ENCODE measurements at regions not wholly inside any gene's neighbourhood (a gene's known extent, or its start where the extent isn't known, plus 50 kb on each side); places are given as distances from the start of the nearest gene placed in this dataset.
"Not testable (repeated sequence)": the region's sequence is repeated elsewhere in the genome, so short reads cannot be mapped to it uniquely, and the experiment has no call there.

- no peak for DNase-seq
- no peak overlapping the region for H3K4me3 Mint-ChIP-seq
- H3K36me3 Mint-ChIP-seq (ENCODE audit: low read depth) = no peaks in the 10 kb centered on the region
- no peaks in the 10 kb centered on the region for H3K4me1 Mint-ChIP-seq
- peaks cover 2% of the 10 kb centered on the region for H3K9me3 Mint-ChIP-seq (ENCODE audit: low read depth)
- ChIA-PET CTCF (no interaction called here), POLR2A (no interaction called here)
- no peak for ATAC-seq
- H3K27ac Mint-ChIP-seq = no peak overlapping the region
- intact Hi-C loops (cut with DNase I, micrococcal nuclease) = no loop called here
- no peaks in the 10 kb centered on the region for H3K27me3 Mint-ChIP-seq
These were observed 922.2 kb downstream of the TBL1XR1 start for GRCh38 chr3:176275113-176275512.

- H3K9me3 Mint-ChIP-seq (ENCODE audit: low read depth) = peaks cover 2% of the 10 kb centered on the region
- no peaks in the 10 kb centered on the region for H3K36me3 Mint-ChIP-seq (ENCODE audit: low read depth)
- ATAC-seq (no peak), DNase-seq (no peak)
- H3K27ac Mint-ChIP-seq = no peak overlapping the region
- intact Hi-C loops (cut with DNase I, micrococcal nuclease) = no loop called here
- no peaks in the 10 kb centered on the region for H3K27me3 Mint-ChIP-seq
- ChIA-PET CTCF (no interaction called here), POLR2A (no interaction called here)
- no peaks in the 10 kb centered on the region for H3K4me1 Mint-ChIP-seq
- H3K4me3 Mint-ChIP-seq = no peak overlapping the region
These were observed 923.1 kb downstream of the TBL1XR1 start for GRCh38 chr3:176274161-176274560.

DNA sequence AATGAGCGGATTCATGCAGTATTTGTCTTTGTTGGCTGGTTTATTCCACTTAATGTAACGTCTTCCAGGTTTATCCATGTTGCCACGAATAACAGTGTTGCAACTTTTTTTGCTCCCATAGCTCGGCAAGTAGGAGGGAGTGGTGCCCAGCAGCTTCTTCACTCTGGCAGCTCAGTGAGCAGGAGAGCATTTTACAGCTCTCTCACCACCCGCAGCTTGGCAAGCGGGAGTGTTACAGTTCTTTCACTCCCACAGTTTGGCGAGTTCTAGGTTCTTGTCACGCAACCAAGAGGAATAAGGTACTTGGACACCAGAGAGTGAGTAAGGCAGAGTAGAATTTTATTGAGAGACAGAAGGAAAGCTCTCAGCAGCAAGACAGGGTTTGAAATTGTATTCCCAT lies 935.2 kb downstream of the TBL1XR1 start:
- CTCF ChIA-PET = no interaction called here
- Mint-ChIP-seq H3K9me3 (ENCODE audit: low read depth) (peaks cover 24% of the 10 kb centered on the region), H3K36me3 (ENCODE audit: low read depth) (no peaks in the 10 kb centered on the region), H3K4me1 (no peaks in the 10 kb centered on the region), H3K27me3 (no peaks in the 10 kb centered on the region), H3K27ac (no peak overlapping the region), H3K4me3 (no peak overlapping the region)
- intact Hi-C loops (cut with DNase I, micrococcal nuclease) = no loop called here
- POLR2A ChIA-PET = no interaction called here
- no peak for ATAC-seq
- DNase-seq = no peak

- ATAC-seq = no peak
- Mint-ChIP-seq H3K9me3 (ENCODE audit: low read depth) (peaks cover 7% of the 10 kb centered on the region), H3K27ac (no peak overlapping the region), H3K4me1 (no peaks in the 10 kb centered on the region), H3K4me3 (no peak overlapping the region), H3K27me3 (no peaks in the 10 kb centered on the region), H3K36me3 (ENCODE audit: low read depth) (no peaks in the 10 kb centered on the region)
- intact Hi-C loops (cut with DNase I, micrococcal nuclease) = no loop called here
- DNase-seq = no peak
- ChIA-PET POLR2A (no interaction called here), CTCF (no interaction called here)
These were observed 950.1 kb downstream of the TBL1XR1 start for GRCh38 chr3:176247191-176247590.

- no peaks in the 10 kb centered on the region for H3K27me3 Mint-ChIP-seq
- H3K9me3 Mint-ChIP-seq (ENCODE audit: low read depth) = peaks cover 10% of the 10 kb centered on the region
- H3K27ac Mint-ChIP-seq = no peak overlapping the region
- ATAC-seq (no peak), DNase-seq (no peak)
- H3K4me1 Mint-ChIP-seq = no peaks in the 10 kb centered on the region
- no peak overlapping the region for H3K4me3 Mint-ChIP-seq
- POLR2A ChIA-PET = no interaction called here
- intact Hi-C loops (cut with DNase I, micrococcal nuclease) = no loop called here
- no peaks in the 10 kb centered on the region for H3K36me3 Mint-ChIP-seq (ENCODE audit: low read depth)
- CTCF ChIA-PET = no interaction called here
These were observed 977.3 kb downstream of the TBL1XR1 start for GRCh38 chr3:176219970-176220369.

DNA sequence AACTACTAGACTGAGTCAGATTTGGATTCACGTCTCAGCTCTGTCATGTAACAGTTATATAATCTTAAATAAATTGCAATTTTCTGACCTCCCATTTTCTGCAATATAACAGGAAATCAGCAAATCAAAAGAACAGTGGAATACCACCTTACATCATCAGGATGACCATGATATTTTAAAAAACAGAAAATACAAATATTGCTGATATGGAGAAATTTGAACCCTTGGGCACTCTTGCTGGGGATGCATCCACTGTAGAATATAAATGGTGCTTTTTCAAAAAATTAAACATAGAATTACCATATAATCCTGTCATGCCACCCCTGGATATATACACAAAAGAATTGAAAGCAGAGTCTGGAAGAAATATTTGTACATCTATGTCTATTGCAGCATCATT lies 982.5 kb downstream of the TBL1XR1 start:
- Mint-ChIP-seq H3K27ac (no peak overlapping the region), H3K36me3 (ENCODE audit: low read depth) (no peaks in the 10 kb centered on the region), H3K4me1 (no peaks in the 10 kb centered on the region), H3K27me3 (no peaks in the 10 kb centered on the region), H3K9me3 (ENCODE audit: low read depth) (peaks cover 4% of the 10 kb centered on the region), H3K4me3 (no peak overlapping the region)
- ATAC-seq = no peak
- CTCF ChIA-PET = no interaction called here
- no peak for DNase-seq
- intact Hi-C loops (cut with DNase I, micrococcal nuclease) = no loop called here
- POLR2A ChIA-PET = no interaction called here

GRCh38 chr3:176213314-176213713 lies 984.0 kb downstream of the TBL1XR1 start:
- H3K27me3 Mint-ChIP-seq; H3K4me3 Mint-ChIP-seq; DNase-seq; intact Hi-C loops (cut with DNase I, micrococcal nuclease); H3K36me3 Mint-ChIP-seq (ENCODE audit: low read depth); H3K27ac Mint-ChIP-seq; ATAC-seq; CTCF ChIA-PET; H3K9me3 Mint-ChIP-seq (ENCODE audit: low read depth); H3K4me1 Mint-ChIP-seq: not testable (repeated sequence)
- POLR2A ChIA-PET = interaction anchor here (0.7 kb wide), 1 partner anchor 878 kb away, joined by 5 read pairs; no protein-coding TSS in a partner anchor

GRCh38 chr3:176208915-176209314 lies 988.4 kb downstream of the TBL1XR1 start:
- no peak overlapping the region for H3K4me3 Mint-ChIP-seq
- CTCF ChIA-PET = no interaction called here
- intact Hi-C loops (cut with DNase I, micrococcal nuclease) = no loop called here
- no peaks in the 10 kb centered on the region for H3K9me3 Mint-ChIP-seq (ENCODE audit: low read depth)
- DNase-seq = no peak
- H3K36me3 Mint-ChIP-seq (ENCODE audit: low read depth) = no peaks in the 10 kb centered on the region
- no peak for ATAC-seq
- H3K4me1 Mint-ChIP-seq = no peaks in the 10 kb centered on the region
- H3K27me3 Mint-ChIP-seq = no peaks in the 10 kb centered on the region
- POLR2A ChIA-PET = no interaction called here
- no peak overlapping the region for H3K27ac Mint-ChIP-seq

- Mint-ChIP-seq H3K27ac (no peak overlapping the region), H3K9me3 (ENCODE audit: low read depth) (no peaks in the 10 kb centered on the region), H3K36me3 (ENCODE audit: low read depth) (no peaks in the 10 kb centered on the region), H3K4me1 (no peaks in the 10 kb centered on the region), H3K27me3 (no peaks in the 10 kb centered on the region), H3K4me3 (no peak overlapping the region)
- DNase-seq (no peak), ATAC-seq (no peak)
- CTCF ChIA-PET = no interaction called here
- intact Hi-C loops (cut with DNase I, micrococcal nuclease) = no loop called here
- POLR2A ChIA-PET = no interaction called here
These were observed 989.0 kb downstream of the TBL1XR1 start for GRCh38 chr3:176208283-176208682.

DNA sequence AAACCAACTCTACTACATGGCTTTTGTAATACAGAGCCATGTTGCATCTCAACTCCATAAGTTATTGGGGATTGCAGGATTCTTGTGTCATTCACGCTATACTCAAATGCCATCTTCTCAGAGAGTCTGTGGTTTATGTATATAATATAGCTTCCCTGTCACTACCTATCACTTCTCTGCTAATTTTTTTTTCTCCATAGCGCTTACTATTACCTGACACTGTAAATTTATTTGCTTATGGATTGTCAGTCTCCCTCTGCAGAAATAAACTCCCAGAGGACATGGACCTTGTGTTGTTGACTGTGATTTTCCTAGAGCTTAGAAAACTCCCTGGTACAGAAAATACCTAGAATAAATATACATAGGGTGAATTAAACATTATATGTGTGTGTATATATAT lies 990.5 kb downstream of the TBL1XR1 start:
- no peak overlapping the region for H3K27ac Mint-ChIP-seq
- no peaks in the 10 kb centered on the region for H3K4me1 Mint-ChIP-seq
- ChIA-PET CTCF (no interaction called here), POLR2A (no interaction called here)
- no peaks in the 10 kb centered on the region for H3K27me3 Mint-ChIP-seq
- H3K4me3 Mint-ChIP-seq = no peak overlapping the region
- peaks cover 4% of the 10 kb centered on the region for H3K9me3 Mint-ChIP-seq (ENCODE audit: low read depth)
- DNase-seq (no peak), ATAC-seq (no peak)
- intact Hi-C loops (cut with DNase I, micrococcal nuclease) = no loop called here
- no peaks in the 10 kb centered on the region for H3K36me3 Mint-ChIP-seq (ENCODE audit: low read depth)

GRCh38 chr3:176202652-176203051 lies 994.6 kb downstream of the TBL1XR1 start:
- peaks cover 4% of the 10 kb centered on the region for H3K9me3 Mint-ChIP-seq (ENCODE audit: low read depth)
- POLR2A ChIA-PET = no interaction called here

DNA sequence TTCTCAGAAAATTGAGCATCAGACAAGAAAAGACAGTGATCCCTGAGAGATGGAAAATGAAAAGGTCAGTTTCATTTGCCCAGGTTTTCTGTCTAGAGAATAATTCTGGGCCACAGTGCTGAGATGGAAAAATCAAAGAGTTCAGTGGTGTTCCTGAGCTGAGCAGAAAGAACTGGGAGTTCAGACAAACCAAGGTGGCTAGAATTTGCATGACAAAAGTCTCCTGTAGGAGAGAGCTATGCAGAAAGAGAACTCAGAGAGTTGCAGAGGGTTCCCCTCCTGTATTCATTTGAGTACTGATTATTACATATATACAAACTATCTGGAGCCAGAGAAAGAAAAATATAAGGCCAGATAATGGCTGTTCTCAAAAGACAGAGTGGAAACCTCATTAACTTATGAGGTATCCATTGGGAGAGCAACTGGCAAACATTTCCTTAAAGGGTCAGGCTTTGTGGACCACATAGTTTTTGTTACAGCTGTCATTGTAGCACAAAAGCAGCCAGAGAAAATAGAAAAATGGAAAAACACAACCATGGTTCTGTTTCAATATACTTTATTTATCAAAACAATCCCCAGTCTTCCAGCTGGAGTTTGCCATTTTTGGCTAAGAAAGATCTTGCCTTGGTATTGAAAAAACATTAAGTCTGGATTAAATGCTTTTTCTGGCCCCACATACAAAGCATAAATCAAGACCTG lies 1004.1 kb downstream of the TBL1XR1 start:
- H3K4me1 Mint-ChIP-seq = no peaks in the 10 kb centered on the region
- no peaks in the 10 kb centered on the region for H3K27me3 Mint-ChIP-seq
- H3K36me3 Mint-ChIP-seq (ENCODE audit: low read depth) = no peaks in the 10 kb centered on the region
- ChIA-PET POLR2A (no interaction called here), CTCF (no interaction called here)
- no peaks in the 10 kb centered on the region for H3K9me3 Mint-ChIP-seq (ENCODE audit: low read depth)
- no peak overlapping the region for H3K27ac Mint-ChIP-seq
- ATAC-seq = no peak
- H3K4me3 Mint-ChIP-seq = no peak overlapping the region
- intact Hi-C loops (cut with DNase I, micrococcal nuclease) = no loop called here
- DNase-seq = no peak

More at GRCh38 chr3:176202652-176203051, 994.6 kb downstream of the TBL1XR1 start:
- ATAC-seq (no peak), DNase-seq (no peak)
- intact Hi-C loops (cut with DNase I, micrococcal nuclease) = no loop called here
- no peak overlapping the region for H3K27ac Mint-ChIP-seq
- no peak overlapping the region for H3K4me3 Mint-ChIP-seq
- H3K36me3 Mint-ChIP-seq (ENCODE audit: low read depth) = no peaks in the 10 kb centered on the region
- CTCF ChIA-PET = no interaction called here
- no peaks in the 10 kb centered on the region for H3K4me1 Mint-ChIP-seq
- no peaks in the 10 kb centered on the region for H3K27me3 Mint-ChIP-seq

DNA sequence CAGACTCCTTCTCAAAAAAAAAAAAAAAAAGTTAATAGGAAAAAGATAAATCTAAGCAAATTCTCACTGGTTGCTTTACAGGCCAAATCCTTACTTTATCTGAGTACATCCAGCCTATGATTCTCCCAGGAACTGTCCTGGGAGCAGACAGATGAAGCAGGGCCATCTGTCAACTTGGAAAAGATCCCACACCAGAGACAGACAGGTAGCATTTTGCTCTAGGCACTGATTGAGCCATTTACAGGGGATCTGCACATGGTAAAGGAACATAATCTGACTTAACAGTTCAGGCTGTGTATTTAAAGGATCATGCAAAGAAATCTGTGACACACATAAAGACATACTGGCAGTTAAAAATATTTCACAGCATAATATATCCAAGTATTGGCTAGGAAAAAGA lies 1006.5 kb downstream of the TBL1XR1 start:
- Mint-ChIP-seq H3K36me3 (ENCODE audit: low read depth) (no peaks in the 10 kb centered on the region), H3K9me3 (ENCODE audit: low read depth) (peaks cover 2% of the 10 kb centered on the region), H3K27ac (no peak overlapping the region), H3K27me3 (no peaks in the 10 kb centered on the region), H3K4me3 (no peak overlapping the region), H3K4me1 (no peaks in the 10 kb centered on the region)
- ChIA-PET POLR2A (no interaction called here), CTCF (no interaction called here)
- ATAC-seq (no peak), DNase-seq (no peak)
- intact Hi-C loops (cut with DNase I, micrococcal nuclease) = no loop called here

Data from activated CD4-positive, alpha-beta T cell treated with anti-CD3 and anti-CD28 coated beads for 36 hours (primary cell).